Mammary epithelial cell (primary cell): ENCODE measurements at regions not wholly inside any gene's neighbourhood (a gene's known extent, or its start where the extent isn't known, plus 50 kb on each side); places are given as distances from the start of the nearest gene placed in this dataset.

Source experiments
- CTCF ChIP-seq, 2 donors: IDR thresholded peaks in 1 of 2; conservative IDR thresholded peaks in 1 of 2; 2 replicates each; pipeline ENCODE4 v1.5.1; 2011 to 2012; ENCODE audit warnings: inconsistent platforms in 2 of 2, low read length in 2 of 2, mild to moderate bottlenecking in 2 of 2, control low read depth in 1 of 2, low read depth in 1 of 2; ENCODE audit not compliant: insufficient read depth in 1 of 2; ENCODE audit errors: extremely low read depth in 1 of 2
- EZH2 ChIP-seq: IDR thresholded peaks from 2 replicates; pipeline ENCODE4 v1.6.1; 2012; ENCODE audit warnings: low read length, inconsistent platforms, borderline replicate concordance

- no peak for TF ChIP-seq EZH2
- TF ChIP-seq CTCF (conservative IDR thresholded peaks at IDR 0.05 in 1 of 2, IDR thresholded peaks at IDR 0.05 in 1 of 2; ENCODE audit: extremely low read depth in 1 of 2, insufficient read depth in 1 of 2, low read depth in 1 of 2, low read length in 2 of 2) = no peak
Observed at GRCh38 chr3:181300033-181300432, 310.5 kb upstream of the DNAJC19 start.
